NCI-H82 (cell line): ENCODE measurements at regions not wholly inside any gene's neighbourhood (a gene's known extent, or its start where the extent isn't known, plus 50 kb on each side); places are given as distances from the start of the nearest gene placed in this dataset.
"Not testable (repeated sequence)": the region's sequence is repeated elsewhere in the genome, so short reads cannot be mapped to it uniquely, and the experiment has no call there.

ENCODE experiments used
- DNase-seq: peaks from one replicate; lab custom pipeline; 2025; lab: John Stamatoyannopoulos, UW

DNA sequence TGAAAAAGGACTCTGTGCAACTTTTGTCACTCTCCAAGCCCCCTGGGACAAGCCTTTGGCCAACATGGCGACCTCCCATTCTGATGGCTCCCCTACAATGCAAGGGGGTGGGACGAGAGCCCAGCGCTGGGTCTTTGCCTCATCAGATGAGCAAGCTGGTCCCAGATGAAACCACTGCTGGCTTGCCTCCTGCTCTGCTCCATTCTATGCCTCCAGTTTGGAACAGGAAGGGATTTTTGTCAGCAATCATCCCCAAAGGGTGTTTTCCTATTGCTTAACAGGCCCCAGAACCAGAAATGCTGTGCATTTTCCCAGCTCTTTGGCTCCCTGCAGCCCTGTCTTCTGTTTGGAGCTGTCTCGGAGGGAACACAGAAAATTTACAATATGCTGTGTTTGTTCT is 412.7 kb downstream of the MAFB start:
- DNase-seq = peak; percentile 51

DNA sequence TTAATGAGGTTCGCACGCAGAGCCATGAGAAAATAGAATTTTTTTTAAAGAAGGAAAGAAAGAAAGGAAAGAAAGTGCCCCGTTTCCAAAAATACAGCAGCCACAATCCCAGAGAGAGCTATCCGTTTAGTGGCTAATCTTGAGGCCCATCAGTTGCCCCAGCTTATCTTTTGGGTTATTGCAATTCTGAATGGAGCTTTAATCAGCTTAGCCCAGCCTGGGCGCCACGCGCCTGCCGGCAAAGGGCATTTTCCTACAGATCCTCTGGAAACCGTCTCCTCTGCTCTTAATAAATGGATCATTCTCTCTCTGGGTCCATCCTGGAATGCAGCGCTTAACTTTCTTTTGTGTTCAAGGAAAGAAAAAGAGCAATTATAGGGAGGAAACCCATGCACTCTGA is 413.3 kb downstream of the MAFB start:
- peak; percentile 93 for DNase-seq

DNA sequence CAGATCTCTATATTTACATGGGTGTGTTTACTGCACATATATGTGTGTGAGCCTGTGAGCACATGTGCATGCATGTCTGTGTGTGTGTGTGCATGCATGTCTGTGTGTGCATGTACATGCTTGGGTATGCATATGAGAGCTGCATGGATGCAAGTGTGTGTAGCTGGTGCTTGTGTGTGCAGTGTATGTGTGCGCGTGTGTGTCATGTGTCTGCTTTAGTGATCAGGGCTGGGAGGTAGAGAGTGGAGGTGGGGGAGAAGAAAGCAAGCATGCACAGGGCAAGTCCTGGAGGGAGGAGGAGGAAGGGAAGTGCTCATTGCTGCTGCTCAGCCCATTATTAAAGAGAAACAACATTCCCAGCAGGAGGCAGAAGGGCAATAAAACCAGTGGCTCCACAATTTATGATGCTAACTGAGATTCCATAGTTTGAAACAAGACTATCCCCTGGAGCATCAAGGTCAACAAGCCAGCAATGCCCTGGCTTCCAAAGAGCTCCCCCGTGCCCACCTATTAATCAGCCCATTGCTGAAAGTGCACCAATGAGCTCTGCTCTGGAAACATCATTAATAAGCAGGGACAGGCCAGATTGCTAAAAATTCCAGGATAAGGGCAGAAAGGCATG is 414.0 kb downstream of the MAFB start:
- peak; percentile 69 for DNase-seq

DNA sequence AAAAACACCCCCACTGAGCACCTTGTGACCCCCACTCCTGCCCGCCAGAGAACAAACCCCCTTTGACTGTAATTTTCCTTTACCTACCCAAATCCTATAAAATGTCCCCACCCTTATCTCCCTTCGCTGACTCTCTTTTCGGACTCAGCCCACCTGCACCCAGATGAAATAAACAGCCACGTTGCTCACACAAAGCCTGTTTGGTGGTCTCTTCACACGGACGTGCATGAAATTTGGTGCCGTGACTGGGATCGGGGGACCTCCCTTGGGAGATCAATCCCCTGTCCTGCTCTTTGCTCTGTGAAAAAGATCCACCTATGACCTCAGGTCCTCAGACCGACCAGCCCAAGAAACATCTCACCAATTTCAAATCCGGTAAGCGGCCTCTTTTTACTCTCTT is 419.8 kb downstream of the MAFB start:
- DNase-seq = not testable (repeated sequence)

DNA sequence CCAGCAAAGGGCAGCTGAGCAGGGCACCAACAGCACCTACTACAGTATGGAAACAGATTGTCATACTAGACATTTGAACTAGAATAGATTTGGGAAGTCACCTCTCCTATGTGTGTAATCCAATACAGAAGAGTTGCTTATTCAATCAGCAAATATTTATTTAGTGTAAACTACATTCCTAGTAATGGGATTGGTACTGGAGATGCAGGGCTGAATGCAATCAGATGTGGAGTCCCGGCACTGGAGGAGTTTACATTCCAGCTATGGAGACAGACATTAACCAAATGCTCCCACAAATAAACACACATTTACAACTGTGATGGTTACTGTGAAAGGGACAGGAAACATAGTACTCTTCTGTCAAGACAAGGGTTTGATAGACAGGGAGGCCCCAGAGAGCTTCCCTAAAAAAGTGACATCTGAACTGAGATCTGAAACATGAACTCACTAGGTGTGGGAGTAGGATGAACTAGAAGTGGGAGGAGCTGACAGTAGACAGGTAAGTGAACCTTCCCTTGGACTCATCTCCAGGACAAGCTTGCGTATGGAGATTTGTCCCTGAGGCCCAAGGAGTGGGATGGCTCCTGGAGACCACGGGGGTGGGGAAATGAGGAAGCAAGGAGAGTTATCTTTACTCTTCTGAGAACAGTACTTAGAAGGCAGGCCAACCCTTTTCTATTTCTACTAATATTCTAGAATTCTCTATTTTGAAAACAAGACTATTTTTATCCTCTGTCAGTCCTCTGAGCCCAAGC is 420.5 kb downstream of the MAFB start:
- DNase-seq = no peak

DNA sequence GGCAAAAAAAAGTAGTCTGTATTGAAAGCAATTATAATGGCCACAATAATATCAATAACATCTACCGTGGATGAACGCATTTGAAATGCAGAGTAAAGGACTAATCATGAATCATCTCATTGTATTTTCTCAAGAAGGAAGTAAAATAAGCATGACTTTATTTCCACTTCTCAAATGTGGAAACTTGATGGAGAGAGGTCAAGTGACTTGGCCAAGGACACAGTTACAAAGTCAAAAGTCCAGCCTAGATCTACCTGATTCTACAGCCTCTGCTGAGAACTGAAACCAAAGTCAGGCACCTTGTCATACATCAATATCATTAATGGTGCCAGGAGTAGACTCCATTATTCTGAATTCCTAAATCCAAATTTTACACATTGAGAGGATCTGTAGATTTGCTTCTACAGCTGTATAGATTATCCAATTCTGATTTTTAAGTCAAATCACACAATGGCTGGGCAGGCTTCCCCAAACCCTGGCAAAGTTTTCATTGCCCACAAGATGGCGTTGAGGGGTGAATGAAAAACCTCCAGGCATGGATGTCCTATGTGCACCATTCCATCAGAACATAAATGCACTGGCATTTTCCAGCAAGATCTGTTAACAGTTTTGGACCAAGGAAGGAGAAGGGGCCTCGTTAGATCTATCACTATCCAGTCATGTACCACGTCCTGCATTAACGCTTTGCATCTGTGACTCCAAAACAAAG is 423.1 kb downstream of the MAFB start:
- peak; percentile 75 for DNase-seq

DNA sequence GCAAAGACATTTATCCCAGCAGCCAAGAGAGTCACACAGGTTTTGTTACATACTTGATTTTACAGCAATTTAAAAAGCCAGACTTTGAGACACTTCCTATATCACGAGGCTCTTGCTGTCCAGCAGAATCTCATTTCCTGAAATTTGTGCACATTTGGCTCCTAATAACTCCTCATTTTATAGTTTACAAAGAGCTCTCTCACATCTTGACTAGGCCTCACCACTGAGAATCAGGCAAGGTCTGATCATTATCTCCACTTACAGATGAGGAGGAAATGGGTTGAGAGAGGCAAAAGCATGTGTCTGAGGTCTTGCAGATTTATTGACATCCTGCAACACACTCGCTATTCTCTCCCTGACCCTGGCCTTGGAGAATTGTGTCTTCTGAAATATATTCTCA is 426.8 kb downstream of the MAFB start:
- DNase-seq = no peak

DNA sequence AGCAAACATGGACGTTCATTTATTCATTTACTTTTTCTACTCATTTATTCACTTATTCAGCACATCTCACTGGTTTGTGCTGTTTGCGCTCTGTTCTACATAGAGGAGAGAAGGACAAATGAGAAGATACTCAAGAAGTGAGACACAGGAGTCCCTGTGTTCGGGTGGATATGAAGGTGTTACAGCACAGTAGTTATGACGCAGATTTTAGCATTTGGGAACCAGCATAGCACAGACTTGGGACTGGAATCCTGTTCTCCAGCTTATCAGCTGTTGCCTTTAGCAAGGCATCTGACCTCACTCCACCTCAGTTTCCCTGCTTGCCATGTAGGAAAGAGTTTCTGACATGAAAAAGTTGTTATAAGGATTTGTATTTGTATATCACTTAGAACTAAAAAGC is 430.1 kb downstream of the MAFB start:
- no peak for DNase-seq

DNA sequence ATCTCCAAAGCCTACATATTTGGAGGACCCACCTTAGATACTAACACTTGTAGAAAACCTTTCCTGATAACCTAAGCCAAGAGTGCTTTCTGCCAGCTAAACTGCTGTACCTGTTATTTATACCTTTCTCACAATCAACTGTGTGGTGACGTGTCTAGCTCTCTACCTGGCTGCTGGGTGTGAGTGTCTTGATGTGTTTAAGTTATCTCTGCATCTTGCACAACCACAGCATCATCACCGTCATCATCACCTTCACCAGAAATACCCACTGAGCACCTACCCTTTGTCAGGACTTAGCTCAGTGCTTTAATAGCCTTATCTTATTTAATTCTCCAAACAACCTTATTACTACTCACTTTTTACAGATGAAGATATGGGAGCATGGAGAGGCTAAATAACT is 431.3 kb downstream of the MAFB start:
- DNase-seq = no peak

DNA sequence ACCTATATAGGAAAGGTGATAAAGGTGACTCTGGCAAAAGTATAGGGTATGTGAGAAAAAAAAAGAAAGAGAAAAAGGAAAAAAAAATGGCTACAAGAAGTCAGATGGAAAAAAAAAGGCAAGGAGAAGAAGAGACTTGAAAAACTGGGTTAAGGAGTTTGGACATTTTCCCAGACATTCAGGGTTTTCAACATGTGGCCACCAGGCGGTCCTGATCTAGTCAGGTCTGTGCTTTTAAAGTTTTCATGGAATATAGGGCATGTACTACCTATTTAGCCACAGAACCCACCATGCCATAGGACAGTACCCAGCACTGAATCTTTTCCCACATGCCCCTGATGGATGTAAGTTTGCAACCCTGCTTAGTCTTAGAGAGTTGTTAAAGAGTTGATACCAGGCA is 433.7 kb downstream of the MAFB start:
- no peak for DNase-seq

DNA sequence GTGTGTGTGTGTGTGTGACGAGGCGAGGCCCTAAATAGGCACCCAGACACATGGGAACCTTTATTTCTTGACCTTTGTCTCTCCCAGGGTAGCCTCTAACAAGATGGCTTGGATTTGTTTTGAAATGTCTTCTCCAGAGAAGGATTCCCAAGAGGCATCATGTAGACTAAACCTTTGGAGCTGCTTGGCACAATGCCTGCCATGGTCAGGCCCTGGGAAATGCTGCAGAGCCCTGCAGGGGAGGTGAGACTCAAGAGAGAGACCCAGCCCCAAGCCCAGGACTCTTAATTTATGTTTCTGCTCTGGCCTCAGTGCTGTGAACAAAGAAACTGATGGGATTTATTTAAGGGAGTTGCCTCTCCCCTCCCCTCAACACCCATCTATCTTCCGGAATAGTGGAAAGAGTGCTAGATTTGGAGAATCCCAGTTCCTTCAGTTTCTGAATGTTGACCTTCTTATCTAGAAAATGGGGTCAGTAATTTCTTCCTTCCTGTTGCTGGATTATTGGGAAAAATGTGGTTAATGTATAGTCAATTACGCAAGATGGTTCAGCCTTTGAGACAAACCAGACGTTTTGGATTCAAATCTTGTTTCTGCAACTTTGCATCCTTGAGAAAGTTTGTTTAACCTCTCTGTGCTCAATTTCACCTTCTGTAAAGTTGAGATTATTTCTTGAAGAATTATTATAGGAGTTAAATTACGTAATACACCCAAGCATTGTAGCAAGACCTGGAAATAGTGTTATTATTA is 434.8 kb downstream of the MAFB start:
- DNase-seq = no peak

DNA sequence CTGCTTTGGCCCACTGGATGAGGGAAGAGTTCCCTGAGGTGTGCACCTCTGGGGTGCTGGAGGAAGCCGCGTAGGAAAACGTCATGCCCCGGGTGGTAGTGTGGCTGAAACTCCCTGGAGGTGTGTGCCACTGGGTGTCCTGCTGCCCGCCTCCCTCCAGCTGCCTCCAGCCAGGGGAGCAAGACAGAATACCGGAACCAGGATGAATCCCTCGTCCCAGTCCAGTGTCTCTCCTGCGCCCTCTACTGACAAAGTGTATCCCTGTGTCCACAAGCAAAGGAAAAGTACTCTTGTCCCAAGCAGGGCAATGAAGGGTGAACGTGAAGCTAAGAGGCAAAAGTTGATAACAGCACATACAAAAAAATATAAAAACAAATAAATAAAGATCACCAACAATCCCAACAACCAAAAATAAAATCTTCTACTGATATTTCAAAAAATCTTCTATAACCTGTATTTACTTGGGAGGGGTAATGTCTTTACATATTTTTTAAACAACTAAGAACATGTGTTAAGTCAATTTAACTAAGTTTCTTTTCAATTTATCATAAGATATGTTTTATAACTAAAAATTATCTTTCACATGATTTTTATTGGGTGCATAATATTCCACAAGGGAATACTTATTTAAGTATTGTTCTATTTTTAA is 437.6 kb downstream of the MAFB start:
- DNase-seq = peak; percentile 80

DNA sequence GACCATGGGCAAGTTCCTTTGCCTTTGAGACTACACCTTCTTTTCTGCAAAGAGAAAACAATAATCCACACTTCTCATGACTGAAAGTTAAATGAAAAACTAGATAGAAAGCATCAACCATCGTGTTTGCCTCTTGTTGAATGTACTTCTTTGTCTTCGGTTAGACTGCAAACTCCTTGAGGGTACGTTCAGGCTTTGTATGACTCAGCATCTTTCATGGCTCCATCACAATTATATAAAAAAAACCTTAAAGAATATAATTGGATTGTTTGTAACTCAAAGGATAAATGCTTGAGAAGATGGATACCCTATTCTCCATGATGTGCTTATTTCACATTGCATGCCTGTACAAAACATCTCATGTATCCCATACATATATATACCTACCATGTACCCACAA is 439.2 kb downstream of the MAFB start:
- no peak for DNase-seq

DNA sequence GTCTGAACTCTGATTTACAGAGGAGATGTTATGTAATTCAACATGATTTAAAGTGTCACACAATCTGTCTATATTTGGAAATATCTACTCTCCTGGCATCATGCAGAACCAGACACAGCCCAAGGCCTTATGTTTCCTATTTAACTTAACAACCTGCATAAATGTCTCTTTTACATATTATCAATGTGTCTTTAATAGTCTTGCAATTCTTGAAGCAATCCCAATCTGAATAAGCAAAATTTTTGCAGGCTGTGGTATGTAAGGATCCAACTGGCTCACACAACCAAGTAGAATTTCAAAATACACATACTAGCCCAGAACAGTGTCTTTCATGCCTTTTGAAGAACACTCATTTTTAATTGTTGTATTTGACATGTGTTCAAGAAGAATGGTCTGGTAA is 443.2 kb downstream of the MAFB start:
- no peak for DNase-seq

DNA sequence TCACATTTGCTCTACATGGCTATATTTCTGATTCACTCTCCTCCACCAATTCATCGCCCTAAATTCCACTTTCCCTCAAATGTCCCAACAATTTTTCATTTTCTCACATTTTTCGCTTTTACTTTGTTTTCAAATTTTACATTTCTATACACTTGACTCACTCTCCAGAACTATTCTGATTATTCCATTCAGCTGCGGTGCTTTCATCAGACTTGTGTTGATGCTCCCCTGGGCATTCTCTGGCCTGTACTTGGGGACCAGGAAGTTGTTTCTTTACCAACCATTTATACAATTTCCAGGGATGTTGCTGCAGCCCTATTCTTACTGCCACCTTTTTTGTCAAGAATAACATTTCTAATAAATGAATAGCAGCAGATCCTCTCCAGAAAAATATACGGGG is 444.8 kb downstream of the MAFB start:
- DNase-seq = no peak

DNA sequence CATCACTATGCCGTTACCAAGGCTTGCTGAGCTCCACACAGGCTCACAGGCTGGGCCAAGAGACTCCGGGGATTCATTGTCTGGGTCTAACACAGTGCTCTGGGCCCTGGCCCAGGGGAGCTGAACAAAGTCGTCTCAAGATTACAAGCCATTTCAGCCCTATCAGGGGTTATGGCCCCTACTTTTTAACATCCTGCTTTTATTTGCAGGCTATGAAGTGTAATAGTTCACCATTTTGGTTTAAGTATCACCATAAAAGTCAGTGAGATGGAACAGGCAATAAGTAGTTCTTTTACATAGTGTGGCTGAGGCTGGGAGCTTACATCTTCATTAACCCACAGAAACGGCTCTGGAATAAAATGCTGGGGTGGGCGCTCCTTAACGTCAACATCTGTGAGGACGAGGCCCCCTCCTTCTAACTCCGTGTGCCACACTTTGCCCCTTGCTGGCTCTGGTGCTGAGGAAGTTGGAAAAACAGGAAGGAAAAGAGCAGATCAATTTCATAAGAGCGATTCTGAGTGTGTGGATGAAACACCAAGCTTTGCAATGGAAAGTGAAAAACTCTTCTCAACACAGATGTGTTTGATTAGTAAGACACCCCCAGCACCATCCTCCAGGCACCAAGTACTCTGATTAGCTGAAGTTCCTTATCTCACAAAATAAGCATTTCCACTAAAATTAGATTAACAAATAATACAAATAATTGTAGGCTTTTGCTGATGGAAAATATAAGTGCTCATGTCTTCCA is 447.3 kb downstream of the MAFB start:
- DNase-seq = no peak

DNA sequence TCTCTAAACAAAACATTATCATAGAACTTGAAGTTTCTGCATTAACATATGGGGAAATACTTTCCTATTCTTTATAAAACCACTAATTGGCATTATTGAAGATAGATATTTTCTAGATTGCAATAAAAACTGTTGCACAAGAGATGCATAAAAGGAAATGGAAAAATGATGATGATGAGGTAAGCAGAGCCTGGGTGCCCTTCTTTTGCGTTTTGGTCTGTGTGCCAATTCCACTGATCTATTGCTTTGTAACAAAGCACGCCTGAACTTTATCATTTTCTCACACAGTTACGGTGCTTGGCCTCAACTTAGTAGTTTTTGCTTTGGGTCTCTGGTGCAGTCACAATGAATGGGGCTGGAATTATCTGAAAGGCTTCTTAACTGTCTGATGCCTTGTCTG is 450.5 kb downstream of the MAFB start:
- DNase-seq = no peak

DNA sequence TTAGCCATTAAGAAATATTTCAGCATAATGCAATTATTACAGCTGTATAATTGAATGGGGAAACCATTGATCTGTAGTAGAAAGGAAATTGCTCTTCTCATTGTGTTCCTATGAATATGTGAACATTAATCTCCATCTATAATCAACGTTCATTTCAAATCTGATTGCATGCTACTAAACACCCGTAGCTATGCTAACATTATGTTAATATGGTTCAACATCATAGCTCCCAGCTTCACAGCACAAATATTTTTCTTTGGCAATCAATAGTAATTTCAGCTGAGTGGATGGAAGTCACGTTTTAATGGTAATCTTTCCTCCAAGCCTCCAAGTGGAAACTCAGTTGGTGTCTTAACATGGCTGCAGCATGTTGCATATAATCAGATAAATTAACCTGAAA is 454.4 kb downstream of the MAFB start:
- DNase-seq = no peak

DNA sequence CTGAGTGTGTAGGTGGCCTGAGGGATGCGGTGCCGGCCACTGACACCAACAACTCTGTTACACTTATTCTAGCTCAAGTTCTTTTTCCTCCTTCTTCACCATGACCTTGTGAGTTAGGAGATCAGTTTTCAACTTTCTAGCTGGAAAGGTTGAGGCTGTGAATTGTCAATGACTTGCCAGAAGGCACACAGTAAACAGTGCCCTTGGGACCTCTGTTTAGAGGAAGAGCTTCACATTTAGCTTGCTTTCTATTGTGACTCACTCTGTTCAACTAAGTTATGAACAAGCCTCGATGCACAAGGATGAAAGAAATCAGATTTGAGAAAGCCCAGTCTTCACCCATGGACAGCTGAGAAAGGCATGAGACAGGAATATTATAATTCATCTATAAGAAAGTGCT is 455.6 kb downstream of the MAFB start:
- DNase-seq = no peak

DNA sequence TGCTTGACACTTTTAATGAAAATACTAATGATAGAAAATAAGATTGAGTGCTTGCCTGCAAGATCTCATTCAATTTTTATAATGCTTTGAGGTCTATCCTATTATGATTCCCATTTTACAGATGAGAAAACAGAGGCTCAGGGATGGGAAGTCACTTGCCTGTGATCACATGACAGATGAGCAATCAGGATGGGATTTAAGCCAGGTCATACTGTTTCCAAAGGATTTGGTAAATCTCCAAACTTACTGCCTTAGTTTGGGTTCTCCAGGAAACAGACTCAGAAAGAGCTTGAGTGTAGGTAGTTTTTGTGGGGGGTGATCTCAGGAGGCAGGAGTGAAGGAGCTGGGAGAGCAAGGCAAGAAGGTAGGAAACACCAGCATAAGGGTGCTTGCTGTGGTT is 456.3 kb downstream of the MAFB start:
- no peak for DNase-seq

DNA sequence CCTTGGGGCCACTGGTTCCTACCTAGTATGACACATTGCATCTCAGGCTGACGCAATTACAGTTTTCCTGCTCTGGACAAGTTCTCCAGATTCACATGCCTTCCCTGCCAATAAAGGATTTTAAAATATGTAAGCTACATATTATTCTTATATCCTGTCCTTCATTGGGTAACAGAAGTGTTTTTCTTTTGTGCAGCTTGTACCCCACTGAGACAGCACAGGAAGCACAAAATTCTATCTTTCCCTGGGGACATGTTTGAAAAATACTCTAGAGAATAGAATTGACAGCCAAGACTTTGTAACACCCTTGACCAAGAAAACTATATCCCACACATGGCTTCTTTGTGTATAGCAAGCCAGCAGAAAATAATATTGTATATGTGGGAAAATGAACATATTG is 456.8 kb downstream of the MAFB start:
- no peak for DNase-seq
